HG02852 (cell line): ENCODE measurements at regions not wholly inside any gene's neighbourhood (a gene's known extent, or its start where the extent isn't known, plus 50 kb on each side); places are given as distances from the start of the nearest gene placed in this dataset.
"Not testable (repeated sequence)": the region's sequence is repeated elsewhere in the genome, so short reads cannot be mapped to it uniquely, and the experiment has no call there.

ENCODE experiments used
- ATAC-seq: cut with Tn5 transposase; IDR thresholded peaks from one replicate; pipeline ENCODE4 v1.9.1; 2021; ENCODE audit warnings: mild to moderate bottlenecking, moderate library complexity; ENCODE audit not compliant: unreplicated experiment

DNA sequence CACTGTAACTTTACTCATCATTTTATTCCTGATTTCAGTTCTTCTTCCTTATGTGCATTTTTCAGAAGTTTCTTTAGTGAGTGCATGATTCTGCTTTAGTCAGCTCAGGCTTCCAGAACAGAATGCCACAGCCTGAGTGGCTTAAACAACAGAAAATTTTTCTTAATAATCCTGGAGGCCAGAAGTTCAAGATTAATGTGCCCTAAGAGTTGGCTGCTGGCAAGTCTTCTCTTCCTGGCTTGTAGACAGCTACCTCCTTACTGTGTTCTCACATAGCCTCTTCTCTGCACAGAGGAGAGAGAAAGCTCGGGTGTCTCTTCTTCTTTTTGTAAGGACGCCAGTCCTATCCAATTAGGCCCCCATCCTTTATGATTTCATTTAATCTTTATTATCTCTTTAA, 443.1 kb upstream of the RGS17 start:
- no peak for ATAC-seq

DNA sequence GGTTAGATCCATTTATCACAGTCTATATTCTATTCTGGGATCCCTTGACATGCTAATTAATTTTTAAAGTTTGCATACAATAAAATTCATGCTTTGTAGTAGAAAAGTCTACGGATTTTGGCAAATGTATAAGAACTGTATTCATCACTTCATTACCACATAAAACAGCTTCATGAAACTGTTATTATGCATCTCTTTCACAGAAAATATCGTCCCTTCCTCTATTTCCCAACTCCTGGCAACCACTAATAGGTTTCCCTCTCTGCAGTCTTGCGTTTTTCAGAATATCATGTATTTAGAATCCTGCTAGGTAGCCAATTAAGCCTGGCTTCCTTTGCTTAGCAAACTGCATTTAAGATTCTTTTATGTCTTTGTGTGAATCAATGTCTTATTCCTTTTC, 441.3 kb upstream of the RGS17 start:
- no peak for ATAC-seq

DNA sequence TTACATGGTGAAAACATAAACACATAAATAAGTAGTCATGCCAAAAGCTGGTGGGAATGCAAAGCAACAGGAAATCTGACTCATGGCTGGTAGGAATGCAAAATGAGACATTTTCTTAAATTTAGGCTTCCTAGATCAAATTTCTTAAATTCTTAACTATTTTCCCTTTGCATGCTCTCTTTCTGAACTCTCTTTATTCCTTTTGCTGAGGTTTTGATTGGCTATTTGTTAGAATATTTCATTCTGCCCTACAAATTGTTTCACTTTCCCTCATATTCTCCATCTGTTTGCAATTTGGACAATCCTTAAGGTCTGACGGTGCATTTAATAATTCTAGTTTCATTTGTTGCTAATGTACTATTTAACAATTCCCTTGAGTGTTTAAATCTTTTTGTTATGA, 437.5 kb upstream of the RGS17 start:
- no peak for ATAC-seq

DNA sequence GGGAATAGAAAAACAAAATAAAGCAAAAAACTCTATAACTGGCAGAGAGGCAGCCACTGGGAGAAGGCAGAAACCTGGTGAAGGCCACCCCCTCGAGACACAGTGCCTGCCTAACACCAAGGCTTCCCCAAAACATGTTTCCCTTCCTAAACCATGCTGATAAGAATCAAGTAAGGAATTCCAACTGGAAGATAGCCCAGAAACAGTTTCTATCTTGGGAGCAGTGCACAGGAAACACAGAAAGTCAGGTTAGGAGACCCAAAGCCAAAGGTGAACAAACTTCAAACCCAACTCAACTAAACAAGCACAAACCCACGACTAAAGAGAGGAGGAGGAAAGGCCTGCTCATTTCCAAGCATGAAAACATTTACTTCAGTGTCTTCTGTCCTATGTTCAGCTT, 433.7 kb upstream of the RGS17 start:
- ATAC-seq, result no peak

DNA sequence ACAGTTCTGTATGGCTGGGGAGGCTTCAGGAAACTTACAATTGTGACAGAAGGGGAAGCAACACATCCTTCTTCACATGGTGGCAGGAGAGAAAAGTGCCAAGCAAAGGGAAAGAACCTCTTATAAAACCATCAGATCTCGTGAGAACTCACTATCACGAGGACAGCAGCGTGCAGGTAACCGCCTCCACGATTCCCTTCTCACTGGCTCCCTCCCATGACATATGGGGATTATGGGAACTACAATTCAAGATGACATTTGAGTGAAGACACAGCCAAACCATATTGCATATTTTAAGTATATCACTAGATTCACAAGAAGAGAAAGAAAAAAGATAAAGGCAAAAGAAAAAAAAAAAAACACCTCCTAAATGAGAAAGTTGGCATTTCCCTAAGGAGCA, 431.9 kb upstream of the RGS17 start:
- no peak for ATAC-seq

DNA sequence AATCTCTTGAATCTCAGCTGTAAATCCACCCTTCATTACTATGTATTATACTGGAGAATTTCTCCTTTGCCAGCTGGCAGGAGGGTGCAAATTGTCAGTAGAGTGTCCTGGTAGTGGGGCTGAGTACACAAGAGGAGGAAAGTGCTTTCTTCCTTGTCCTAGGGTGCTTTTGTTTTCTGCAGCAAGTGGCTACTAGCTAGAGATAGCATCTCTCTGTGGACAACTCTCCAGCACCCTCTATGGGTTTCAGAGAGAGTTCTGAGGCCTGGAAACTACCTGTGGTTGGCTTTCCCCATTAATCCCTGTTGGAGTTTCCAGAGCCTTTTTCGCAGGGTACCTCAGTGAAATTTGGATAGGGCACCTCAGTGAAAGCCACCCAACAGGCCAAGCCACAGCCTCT, 422.5 kb upstream of the RGS17 start:
- no peak for ATAC-seq

DNA sequence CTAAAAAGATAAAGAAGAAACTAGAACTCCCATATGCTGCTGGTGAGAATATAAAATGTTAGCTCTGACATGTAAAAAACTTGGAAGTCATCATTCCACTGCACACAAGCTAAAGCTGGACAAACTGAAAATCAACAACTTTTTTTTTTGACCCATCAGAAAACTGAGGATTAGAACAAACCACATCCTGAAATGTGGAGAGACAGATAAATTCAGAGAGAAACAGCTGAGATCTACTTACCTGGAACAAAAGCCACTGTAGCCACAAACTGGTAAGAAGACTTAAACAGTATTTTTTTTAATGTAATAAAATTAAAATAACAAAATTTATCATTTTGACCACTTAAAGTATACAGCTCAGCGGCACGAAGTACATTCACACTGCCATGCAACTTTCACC, 408.5 kb upstream of the RGS17 start:
- ATAC-seq, result no peak

DNA sequence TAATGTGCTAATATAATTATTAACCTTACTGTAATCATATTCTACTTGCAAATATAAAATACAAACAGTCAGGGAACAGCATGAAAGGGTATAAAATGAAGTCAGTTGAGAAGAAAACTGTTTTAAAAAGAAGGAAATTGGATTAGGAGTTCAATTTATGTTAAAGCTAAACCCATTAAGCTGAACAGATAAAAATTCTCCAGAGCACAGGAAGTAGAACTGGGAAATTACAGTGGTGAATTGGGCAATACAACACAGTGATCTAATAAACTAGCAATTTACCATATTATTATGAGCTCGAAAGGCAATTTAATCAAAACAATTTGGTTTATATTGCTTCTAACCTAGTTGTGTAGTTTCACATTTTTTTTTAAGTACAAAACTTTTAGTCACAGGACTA, 407.4 kb upstream of the RGS17 start:
- ATAC-seq, result no peak

DNA sequence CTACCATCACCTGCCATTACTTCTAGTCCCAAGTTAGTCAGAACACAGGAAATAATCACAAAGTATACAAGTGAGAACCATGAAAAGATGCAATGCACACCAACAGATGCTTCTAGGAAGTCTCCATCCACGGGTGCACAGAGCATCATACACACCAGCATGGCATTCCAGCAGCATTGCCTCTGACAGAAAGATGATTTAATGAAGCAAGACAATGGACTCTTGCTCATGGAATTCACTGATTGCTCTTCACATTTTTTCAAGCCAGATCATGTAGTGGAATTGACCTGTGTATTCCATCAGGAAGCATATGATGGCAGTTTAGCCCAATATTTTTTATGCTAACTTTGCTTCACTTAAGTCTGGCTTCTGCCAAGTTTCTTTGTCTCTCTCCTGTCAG, 406.3 kb upstream of the RGS17 start:
- no peak for ATAC-seq

DNA sequence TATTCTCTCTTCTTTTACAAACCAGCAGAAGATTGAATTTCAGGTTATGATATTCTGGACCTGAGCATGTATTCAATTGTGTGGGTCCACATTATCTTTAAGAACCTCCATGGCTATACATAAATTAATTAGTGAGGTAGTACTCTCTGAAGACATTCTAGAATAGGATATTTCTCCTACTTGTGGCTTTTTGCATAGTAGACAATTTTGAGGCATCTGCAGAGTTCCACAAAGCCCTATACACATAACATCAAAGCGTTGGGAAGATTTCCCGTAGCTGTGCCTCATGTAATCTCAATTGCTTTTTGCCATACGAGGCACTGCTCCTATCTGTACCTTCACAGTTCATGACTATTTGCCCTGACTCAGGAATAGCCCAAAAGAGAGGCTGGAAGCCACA, 395.4 kb upstream of the RGS17 start:
- ATAC-seq, result no peak

DNA sequence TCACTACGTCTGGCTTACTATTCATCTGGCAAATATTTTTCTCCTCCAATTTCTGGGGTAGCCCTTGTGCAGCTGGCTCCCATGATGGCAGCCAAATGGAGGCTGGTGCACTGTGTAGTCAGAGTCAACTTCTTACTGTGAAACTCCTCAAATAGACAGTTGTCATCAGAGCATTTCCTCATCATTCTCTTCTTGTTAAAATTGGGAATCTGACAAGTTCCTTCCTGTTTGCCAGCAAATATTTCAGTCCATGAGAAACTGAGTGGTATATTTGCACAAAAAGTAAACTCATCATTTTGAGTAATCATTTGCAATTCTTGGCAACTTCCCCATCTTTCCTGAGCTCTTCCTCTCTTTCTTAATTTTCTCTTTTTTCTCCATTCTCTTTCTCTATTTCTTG, 394.9 kb upstream of the RGS17 start:
- no peak for ATAC-seq

DNA sequence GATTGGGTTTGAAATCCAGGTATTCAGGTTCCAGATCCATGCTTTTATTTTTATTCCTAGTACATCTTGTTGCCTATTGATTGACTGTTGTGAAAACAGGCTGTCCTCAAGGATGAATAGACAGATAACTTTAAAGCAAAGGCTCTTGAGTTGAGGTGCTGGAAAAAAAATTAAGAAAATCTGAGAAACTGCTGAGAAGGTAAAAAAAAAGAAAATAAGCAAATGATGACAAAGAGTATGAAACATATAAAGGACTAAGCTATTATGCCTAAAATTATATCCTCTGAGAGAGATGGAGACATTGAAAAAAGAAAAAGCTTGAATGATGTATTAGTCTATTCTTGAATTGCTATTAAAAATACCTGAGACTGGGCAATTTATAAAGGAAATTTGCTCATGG, 392.3 kb upstream of the RGS17 start:
- no peak for ATAC-seq

DNA sequence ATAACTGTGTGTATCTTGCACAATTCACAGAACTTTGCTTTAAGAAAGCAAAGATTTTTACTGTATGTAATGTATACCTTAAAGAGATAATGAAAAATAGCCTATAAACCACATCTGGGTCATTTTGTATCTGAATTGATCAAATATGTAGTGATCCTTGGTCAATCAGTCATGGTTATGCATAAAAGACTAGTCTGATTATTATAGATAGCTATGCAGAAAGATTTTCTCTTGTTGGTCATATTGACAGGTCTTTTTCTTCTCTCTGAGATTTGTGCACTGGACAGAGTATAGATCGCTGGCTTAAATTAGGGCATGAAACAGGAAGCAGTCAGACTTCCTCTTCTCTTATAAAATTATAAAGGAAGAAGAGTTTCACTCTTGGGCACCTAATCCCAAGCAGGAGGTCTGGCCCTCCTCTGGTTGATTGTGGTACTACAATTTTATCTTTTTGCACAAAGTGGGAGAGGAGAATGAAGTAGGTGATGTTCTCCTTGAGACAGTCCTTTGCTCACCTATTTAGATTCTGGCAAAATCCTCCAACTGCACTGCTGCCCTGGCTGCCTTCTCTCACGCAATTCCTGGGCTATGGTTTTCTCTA, 380.9 kb upstream of the RGS17 start:
- ATAC-seq, result peak; percentile 93

DNA sequence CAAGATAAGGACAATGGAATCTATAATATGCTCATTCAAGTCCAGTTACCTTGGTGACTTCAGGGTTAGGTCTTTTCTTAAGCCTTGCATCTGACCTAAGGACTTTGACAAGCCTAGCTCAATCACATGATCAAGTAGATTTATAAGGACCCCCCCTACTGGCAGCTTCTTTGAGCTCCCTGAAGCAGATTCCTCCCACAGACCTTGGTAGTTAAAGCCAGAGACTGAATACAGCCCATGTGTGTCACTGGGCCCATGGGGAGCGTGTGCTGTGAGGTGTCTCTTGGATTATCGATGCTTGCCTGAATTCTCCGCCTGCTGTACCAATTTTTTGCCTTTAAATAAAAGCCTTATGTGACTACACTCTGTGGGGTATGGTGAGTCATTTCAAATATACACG, 372.7 kb upstream of the RGS17 start:
- ATAC-seq, result peak; percentile 57

DNA sequence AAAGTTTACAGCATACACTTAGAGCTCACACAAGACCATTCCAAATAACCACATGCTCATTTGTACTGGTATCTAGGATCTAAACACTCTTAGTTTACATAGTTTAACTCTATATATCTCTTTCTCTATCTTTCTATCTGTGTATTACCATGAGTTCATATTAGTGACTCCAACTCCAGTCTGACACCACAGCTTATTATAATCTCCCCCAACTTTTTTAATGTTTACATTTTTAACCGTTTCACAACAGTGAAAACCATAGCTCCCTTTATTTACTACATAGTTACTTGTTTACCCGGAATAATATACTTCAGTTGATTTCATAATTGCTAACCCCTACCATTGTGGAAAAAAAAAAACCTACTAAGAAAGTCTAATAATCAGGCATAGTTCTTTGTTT, 362.4 kb upstream of the RGS17 start:
- no peak for ATAC-seq

DNA sequence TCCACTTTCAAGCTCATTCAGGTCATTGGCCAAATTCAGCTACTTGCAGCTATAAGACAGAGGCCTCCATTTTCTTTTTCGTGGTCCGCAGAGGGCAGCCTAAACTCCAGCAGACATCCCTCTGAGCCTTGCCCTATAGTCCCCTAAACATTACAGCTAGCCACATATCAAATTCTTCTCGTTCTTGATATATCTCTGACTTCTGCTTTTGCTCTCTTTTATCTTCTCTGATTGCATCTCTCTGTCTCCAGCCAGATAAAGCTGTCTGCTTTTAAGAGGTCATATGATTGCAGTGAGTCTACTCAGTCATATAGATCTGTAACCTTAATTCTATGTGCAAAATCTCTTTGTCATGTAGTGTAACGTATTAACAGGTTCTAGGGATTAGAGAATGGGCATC, 358.4 kb upstream of the RGS17 start:
- ATAC-seq, result no peak

DNA sequence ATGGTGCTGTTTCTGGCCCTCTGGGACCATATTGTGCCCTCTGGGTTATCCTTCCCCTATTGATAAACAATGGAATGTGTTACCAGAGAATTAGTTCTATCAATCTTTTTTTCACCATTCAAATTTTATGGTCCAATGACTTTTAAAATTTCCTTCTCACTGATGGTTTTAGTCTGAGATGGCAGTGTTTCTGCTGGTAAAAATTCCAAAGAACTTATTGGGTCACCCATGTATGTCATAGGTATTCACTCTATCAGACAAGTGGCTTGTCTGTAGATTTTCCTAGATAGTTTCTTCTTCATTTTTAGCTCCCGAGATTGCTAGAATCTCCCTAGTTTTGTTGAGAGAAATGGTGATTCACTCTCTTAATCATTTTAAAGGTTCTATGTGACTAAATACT, 357.2 kb upstream of the RGS17 start:
- no peak for ATAC-seq

DNA sequence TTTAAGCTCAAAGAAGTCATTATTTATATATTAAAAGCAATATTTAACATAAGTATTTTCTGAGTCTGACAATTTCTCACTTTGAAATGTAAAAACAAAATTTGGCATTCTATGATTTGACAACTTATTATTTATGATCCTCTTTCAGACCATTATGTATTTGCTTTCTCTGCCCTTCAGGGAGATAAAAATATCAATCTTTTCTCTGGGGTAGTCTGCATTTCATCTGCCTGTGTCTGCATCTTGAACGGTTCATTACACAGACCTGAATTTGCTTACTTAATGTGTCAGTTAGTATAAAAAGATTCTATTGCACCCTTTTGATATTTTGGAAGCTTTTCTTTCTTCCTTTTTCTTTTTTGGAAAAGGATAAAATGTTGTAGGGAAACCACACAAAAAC, 354.0 kb upstream of the RGS17 start:
- ATAC-seq, result no peak

DNA sequence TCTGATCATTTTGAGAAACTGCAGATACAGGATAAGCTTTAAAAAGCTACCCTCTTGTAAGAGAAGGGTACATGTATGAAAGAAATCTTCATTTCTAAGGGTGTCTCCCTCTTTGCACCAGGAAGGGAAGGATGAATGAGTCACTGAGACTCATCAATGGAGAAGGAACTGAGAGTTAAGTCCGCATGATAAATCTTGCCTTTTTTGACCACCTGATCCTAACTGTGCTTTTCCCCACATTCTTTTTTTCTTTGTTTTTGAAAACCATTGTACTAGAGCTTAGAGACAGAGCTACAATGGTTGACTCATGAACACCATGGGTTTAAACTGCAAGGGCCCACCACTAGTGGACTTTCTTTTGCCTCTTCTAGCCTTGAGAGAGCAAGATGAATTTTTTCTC, 353.0 kb upstream of the RGS17 start:
- ATAC-seq, result no peak

DNA sequence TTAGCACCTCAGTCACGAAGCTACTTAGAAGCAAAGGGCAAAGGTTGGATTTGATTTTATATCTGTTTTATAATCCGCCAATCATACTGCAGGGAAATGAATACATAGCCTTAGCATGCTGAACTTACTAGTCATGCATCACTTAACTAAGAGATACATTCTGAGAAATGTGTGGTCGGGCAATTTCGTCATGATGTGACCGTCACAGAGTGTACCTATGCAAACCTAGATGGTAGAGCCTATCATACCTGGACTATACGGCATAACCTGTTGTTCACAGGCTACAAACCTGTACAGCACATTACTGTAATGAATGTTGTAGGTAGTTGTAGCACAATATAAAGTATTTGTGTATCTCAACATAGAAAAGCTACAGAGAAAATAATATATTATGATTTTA, 345.2 kb upstream of the RGS17 start:
- peak; percentile 48 for ATAC-seq

DNA sequence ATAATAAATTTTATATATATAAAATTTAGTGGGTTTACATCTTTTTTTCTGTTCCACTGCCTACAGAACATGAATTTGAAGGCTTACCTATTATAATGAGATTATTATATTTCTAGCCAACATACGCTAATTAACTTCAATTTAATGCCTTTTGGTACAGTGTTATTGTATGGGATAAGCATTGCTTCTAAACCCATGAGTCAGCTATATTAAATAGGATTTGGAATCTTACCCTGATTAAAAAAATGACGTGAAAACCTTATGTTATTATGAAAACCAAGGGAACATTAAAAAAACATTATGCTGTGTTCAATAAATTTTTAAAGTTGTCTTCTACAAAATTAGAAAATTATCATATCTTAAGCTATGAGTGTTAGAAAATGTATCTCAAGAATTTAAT, 334.0 kb upstream of the RGS17 start:
- no peak for ATAC-seq

DNA sequence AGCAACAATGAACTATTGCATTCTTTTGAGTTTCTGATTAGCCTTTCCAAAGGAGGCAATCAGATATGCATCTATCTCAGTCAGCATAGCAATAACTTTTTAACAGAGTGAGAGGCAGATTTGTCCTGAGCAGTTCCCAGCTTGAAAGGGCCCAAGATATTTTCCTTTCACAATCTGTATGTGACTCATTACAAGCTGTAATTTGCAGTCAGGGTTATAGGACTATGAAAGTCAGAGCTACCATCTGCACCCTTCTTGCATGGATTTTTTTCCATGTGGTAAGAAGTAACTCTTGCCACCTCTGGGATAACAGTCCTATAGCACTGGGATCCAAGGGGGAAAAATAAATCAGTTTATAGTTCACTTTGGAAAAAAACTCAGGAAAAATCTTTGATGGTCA, 318.2 kb upstream of the RGS17 start:
- no peak for ATAC-seq

DNA sequence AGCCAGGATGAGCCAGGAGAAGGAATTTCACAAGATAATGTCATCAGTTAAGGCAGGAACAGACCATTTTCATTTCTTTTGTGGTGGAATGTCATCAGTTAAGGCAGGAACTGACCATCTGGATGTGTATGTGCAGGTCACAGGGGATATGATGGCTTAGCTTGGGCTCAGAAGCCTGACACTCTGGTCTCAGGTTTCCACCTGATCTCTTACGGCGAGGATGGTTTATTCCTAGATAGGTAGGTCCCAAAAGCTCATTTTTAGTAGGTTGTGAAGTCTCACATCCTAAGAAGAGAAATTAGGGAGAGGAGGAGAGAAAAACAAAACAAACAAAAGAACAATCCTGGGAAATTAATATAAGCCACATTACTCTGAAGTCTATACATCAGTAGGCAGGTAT, 311.7 kb upstream of the RGS17 start:
- not testable (repeated sequence) for ATAC-seq

DNA sequence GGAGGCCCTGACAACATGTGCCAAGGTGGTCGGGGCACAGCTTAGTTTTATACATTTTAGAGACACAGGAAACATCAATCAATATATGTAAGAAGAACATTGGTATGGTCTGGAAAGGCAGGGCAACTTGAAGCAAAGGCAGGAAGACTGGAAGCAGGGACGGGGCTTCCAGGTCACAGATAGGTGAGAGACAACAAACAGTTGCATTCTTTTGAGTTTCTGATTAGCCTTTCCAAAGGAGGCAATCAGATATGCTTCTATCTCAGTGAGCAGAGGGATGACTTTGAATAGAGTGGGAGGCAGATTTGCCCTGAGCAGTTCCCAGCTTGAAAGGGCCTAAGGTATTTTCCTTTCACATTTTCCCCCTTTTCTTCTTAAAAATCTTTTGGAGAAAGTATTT, 311.0 kb upstream of the RGS17 start:
- no peak for ATAC-seq
